ENCODE measurements at regions not wholly inside any gene's neighbourhood (a gene's known extent, or its start where the extent isn't known, plus 50 kb on each side); places are given as distances from the start of the nearest gene placed in this dataset.

DNA sequence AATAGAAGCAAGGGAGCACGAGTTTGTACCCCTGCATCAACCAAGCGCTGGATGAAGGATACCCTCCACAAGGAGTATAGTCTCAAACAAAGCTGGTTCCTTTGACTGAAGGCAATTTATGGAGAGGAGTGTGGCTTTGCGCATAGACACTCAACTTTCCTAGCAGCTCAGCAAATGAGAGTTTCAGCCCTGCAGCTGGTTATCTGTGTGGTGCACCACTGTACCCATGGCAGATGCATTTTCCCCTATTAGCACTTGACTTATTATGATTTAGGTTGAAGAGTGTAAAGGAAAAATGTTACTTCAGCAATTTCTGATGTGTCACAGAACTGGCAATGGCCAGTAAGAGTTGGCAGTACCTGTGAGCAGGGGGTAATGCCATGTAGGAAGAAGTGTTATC lies 440.1 kb upstream of the LINC00305 start:
- peaks cover 4% of the 10 kb centered on the region for H3K4me1 ChIP-seq (ENCODE audit: control insufficient read depth, low read depth, low read length)
- H3K27me3 ChIP-seq (ENCODE audit: control insufficient read depth, insufficient read depth, low read length) = no peaks in the 10 kb centered on the region
- H3K4me3 ChIP-seq (ENCODE audit: low read length) = no peak overlapping the region
- no peak overlapping the region for H3K27ac ChIP-seq (ENCODE audit: low read length)
- no peak overlapping the region for H3K9ac ChIP-seq (ENCODE audit: low read length)
- no peaks in the 10 kb centered on the region for H3K36me3 ChIP-seq (ENCODE audit: control insufficient read depth, low read depth, low read length)
- no peaks in the 10 kb centered on the region for H3K9me3 ChIP-seq (ENCODE audit: control insufficient read depth, low read depth, low read length)

DNA sequence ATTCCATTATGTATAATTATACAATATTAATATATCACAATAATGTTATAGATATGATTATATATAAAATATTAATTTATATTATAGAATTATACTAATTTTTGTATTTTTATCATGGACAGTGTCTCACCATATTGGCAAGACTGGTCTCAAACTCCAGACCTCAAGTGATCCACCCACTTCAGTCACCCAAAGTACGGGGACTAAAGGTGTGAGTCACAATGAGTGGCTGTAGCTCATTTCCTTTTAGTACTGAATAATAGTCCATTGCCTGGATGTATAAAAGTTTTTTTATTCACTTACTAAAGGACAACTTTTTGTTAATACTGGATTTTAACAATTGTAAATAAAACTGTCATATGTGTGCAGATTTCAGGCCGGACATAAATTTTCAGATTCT lies 417.6 kb upstream of the LINC00305 start:
- Histone ChIP-seq H3K27ac (ENCODE audit: low read length) (no peak overlapping the region), H3K9me3 (ENCODE audit: control insufficient read depth, low read depth, low read length) (peaks cover 17% of the 10 kb centered on the region), H3K9ac (ENCODE audit: low read length) (no peak overlapping the region), H3K27me3 (ENCODE audit: control insufficient read depth, insufficient read depth, low read length) (no peaks in the 10 kb centered on the region), H3K36me3 (ENCODE audit: control insufficient read depth, low read depth, low read length) (no peaks in the 10 kb centered on the region), H3K4me1 (ENCODE audit: control insufficient read depth, low read depth, low read length) (no peaks in the 10 kb centered on the region), H3K4me3 (ENCODE audit: low read length) (no peak overlapping the region)

DNA sequence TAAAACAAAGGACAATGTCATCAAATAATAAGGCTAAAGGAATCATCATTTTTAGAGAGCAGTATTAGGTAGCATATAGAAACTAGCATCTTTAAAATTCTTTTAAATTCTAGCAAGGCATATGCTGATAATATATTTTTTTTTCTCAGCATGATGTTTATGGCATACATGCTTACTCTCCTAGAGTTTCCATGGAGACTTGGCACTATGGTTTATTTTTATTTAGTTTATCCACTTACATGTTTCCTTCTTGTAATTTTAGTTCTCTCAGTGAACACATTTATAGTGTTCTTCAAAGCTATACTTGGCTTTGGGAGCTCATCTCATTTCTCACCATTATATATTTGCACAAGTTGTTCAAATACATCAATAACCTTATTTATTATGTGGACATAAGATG lies 413.8 kb upstream of the LINC00305 start:
- Histone ChIP-seq H3K9ac (ENCODE audit: low read length) (no peak overlapping the region), H3K36me3 (ENCODE audit: control insufficient read depth, low read depth, low read length) (no peaks in the 10 kb centered on the region), H3K9me3 (ENCODE audit: control insufficient read depth, low read depth, low read length) (peaks cover 8% of the 10 kb centered on the region), H3K4me1 (ENCODE audit: control insufficient read depth, low read depth, low read length) (no peaks in the 10 kb centered on the region), H3K4me3 (ENCODE audit: low read length) (no peak overlapping the region), H3K27me3 (ENCODE audit: control insufficient read depth, insufficient read depth, low read length) (no peaks in the 10 kb centered on the region), H3K27ac (ENCODE audit: low read length) (no peak overlapping the region)

DNA sequence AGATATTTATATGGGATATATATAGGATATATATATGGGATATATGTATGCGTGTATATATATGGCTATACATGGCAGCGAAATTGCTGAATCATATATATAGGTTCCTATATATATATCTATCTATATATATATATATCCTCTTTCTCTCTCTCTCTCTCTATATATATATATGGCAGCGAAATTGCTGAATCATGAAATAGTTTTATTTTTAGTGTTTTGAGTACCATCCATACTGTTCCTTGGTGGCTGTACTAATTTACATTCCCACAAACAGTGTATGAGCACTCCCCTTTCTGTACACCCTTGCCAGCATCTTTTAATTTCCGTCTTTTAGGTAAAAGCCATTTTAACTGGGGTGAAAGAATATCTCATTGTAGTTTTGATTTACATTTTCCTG lies 397.6 kb upstream of the LINC00305 start:
- no peaks in the 10 kb centered on the region for H3K36me3 ChIP-seq (ENCODE audit: control insufficient read depth, low read depth, low read length)
- no peaks in the 10 kb centered on the region for H3K9me3 ChIP-seq (ENCODE audit: control insufficient read depth, low read depth, low read length)
- H3K27ac ChIP-seq (ENCODE audit: low read length) = no peak overlapping the region
- H3K27me3 ChIP-seq (ENCODE audit: control insufficient read depth, insufficient read depth, low read length) = no peaks in the 10 kb centered on the region
- no peak overlapping the region for H3K9ac ChIP-seq (ENCODE audit: low read length)
- H3K4me3 ChIP-seq (ENCODE audit: low read length) = no peak overlapping the region
- H3K4me1 ChIP-seq (ENCODE audit: control insufficient read depth, low read depth, low read length) = no peaks in the 10 kb centered on the region

DNA sequence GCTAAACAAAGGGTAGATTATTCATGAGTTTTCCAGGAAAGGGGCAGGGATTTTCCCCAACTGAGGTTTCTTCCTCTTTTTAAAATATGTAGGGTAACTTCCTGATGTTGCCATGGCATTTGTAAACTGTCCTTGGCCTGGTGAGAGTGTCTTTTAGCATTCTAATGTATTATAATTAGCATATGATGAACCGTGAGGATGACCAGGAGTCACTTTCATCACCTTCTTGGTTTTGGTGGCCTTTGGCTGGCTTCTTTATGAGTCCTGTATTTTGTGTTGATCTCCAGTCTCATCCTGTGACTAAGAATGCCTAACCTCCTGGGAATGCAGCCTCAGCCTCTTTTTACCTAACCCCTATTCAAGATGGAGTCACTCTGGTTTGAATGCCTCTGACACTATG lies 391.0 kb upstream of the LINC00305 start:
- Histone ChIP-seq H3K27me3 (ENCODE audit: control insufficient read depth, insufficient read depth, low read length) (no peaks in the 10 kb centered on the region), H3K27ac (ENCODE audit: low read length) (no peak overlapping the region), H3K4me1 (ENCODE audit: control insufficient read depth, low read depth, low read length) (peaks cover 14% of the 10 kb centered on the region), H3K9ac (ENCODE audit: low read length) (no peak overlapping the region), H3K4me3 (ENCODE audit: low read length) (no peak overlapping the region), H3K36me3 (ENCODE audit: control insufficient read depth, low read depth, low read length) (no peaks in the 10 kb centered on the region), H3K9me3 (ENCODE audit: control insufficient read depth, low read depth, low read length) (no peaks in the 10 kb centered on the region)

DNA sequence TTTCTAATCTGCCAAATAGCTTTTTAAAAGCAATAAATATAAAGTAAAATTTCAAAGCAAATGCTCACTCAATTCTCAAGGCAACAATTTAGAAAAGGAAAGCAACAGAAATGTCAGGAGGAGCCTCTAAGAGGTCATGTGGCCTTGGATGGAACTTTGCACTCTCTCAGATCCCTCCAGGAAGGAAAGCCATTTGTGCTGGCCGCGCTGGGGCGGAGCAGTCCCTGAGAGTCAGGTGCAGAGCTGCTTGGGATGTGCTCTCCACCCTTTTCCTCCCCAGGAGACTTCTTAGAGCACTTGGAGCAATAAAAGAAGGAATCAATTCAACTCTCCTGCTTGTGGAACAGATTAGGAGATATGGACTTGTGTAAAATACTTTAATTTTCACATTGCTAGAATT lies 379.8 kb upstream of the LINC00305 start:
- Histone ChIP-seq H3K4me3 (ENCODE audit: low read length) (no peak overlapping the region), H3K36me3 (ENCODE audit: control insufficient read depth, low read depth, low read length) (no peaks in the 10 kb centered on the region), H3K27ac (ENCODE audit: low read length) (no peak overlapping the region), H3K4me1 (ENCODE audit: control insufficient read depth, low read depth, low read length) (no peaks in the 10 kb centered on the region), H3K9me3 (ENCODE audit: control insufficient read depth, low read depth, low read length) (peaks cover 3% of the 10 kb centered on the region), H3K27me3 (ENCODE audit: control insufficient read depth, insufficient read depth, low read length) (no peaks in the 10 kb centered on the region), H3K9ac (ENCODE audit: low read length) (no peak overlapping the region)

DNA sequence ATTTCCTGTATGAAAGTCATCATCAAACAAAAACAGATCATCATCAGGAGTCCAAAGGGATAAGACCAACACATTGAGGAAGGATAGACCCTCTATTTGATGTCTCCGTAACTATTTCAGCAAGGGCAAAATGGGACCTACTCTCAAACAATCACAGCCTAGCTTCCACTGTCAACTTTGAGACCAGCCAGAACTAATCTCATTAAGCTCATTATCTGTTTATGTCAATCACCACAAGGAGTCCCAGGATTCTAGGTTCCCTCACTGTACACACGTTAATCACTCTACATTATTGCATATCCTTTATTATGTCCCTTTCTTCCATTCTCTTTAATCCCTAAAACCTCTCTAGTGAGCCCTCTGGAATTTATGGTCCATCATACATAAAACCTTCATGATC lies 370.3 kb upstream of the LINC00305 start:
- Histone ChIP-seq H3K27ac (ENCODE audit: low read length) (no peak overlapping the region), H3K4me1 (ENCODE audit: control insufficient read depth, low read depth, low read length) (no peaks in the 10 kb centered on the region), H3K36me3 (ENCODE audit: control insufficient read depth, low read depth, low read length) (no peaks in the 10 kb centered on the region), H3K27me3 (ENCODE audit: control insufficient read depth, insufficient read depth, low read length) (no peaks in the 10 kb centered on the region), H3K9me3 (ENCODE audit: control insufficient read depth, low read depth, low read length) (no peaks in the 10 kb centered on the region), H3K4me3 (ENCODE audit: low read length) (no peak overlapping the region), H3K9ac (ENCODE audit: low read length) (no peak overlapping the region)

DNA sequence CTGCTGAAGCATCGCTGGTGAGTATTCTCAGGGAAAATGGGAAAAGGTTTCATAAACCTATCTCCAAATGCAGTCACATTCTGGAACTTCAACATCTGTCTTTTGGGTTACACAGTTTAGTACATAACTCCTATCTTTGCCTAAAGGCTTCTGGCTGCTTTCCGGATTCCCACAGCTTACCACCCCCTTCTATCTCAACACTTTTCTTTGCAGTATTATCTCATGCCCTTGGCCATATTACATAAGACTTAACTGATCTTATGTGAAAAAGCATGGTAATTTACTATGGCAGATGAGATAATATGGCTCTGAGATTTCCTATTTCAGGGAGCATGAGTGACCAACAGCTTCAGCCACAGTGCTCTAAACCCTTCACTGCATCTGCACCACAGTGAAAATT lies 369.3 kb upstream of the LINC00305 start:
- H3K27ac ChIP-seq (ENCODE audit: low read length) = no peak overlapping the region
- no peaks in the 10 kb centered on the region for H3K27me3 ChIP-seq (ENCODE audit: control insufficient read depth, insufficient read depth, low read length)
- H3K9me3 ChIP-seq (ENCODE audit: control insufficient read depth, low read depth, low read length) = no peaks in the 10 kb centered on the region
- H3K4me3 ChIP-seq (ENCODE audit: low read length) = no peak overlapping the region
- H3K4me1 ChIP-seq (ENCODE audit: control insufficient read depth, low read depth, low read length) = no peaks in the 10 kb centered on the region
- no peak overlapping the region for H3K9ac ChIP-seq (ENCODE audit: low read length)
- no peaks in the 10 kb centered on the region for H3K36me3 ChIP-seq (ENCODE audit: control insufficient read depth, low read depth, low read length)

DNA sequence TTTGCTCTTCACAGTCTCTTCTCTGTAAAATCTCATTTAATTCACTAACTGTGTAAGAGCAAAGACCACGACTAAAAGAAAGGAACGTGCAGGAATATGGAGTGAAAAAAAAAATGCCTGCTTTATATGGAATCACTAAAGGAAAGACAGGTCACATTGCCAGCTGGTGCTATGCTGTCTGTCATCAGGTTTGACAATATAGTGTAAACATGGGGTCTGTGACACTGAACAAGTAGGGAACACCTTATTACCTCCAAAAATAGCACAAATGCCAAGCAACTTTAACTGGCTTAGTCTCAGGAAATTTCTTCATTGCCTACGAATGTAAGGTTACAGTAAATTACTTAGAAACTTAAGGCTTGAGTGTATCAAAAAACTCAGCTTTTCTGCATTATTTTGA lies 364.5 kb upstream of the LINC00305 start:
- H3K4me1 ChIP-seq (ENCODE audit: control insufficient read depth, low read depth, low read length) = no peaks in the 10 kb centered on the region
- H3K9ac ChIP-seq (ENCODE audit: low read length) = no peak overlapping the region
- H3K27ac ChIP-seq (ENCODE audit: low read length) = no peak overlapping the region
- H3K9me3 ChIP-seq (ENCODE audit: control insufficient read depth, low read depth, low read length) = no peaks in the 10 kb centered on the region
- no peaks in the 10 kb centered on the region for H3K27me3 ChIP-seq (ENCODE audit: control insufficient read depth, insufficient read depth, low read length)
- H3K4me3 ChIP-seq (ENCODE audit: low read length) = no peak overlapping the region
- no peaks in the 10 kb centered on the region for H3K36me3 ChIP-seq (ENCODE audit: control insufficient read depth, low read depth, low read length)

DNA sequence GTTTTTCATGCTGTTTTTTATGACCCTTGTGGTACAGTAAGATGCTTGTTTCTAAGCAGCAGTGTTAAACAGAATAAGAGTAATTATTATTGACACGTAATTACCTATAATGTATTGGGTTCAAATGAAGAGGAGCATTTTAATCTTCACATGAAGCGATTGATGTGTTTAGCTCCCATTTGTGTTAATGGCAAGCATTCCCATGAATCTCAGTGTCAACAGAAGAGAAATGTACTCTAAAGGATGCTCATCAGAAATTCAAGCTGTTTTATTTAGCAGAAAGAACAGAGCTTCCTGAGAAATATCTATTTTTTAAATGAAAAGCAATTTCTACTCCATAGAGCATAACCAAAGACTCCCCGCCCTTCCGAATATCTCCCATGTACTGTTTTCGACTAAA lies 341.3 kb upstream of the LINC00305 start:
- H3K36me3 ChIP-seq (ENCODE audit: control insufficient read depth, low read depth, low read length) = no peaks in the 10 kb centered on the region
- H3K27me3 ChIP-seq (ENCODE audit: control insufficient read depth, insufficient read depth, low read length) = no peaks in the 10 kb centered on the region
- no peaks in the 10 kb centered on the region for H3K9me3 ChIP-seq (ENCODE audit: control insufficient read depth, low read depth, low read length)
- no peak overlapping the region for H3K9ac ChIP-seq (ENCODE audit: low read length)
- H3K4me1 ChIP-seq (ENCODE audit: control insufficient read depth, low read depth, low read length) = no peaks in the 10 kb centered on the region
- H3K4me3 ChIP-seq (ENCODE audit: low read length) = no peak overlapping the region
- H3K27ac ChIP-seq (ENCODE audit: low read length) = no peak overlapping the region

DNA sequence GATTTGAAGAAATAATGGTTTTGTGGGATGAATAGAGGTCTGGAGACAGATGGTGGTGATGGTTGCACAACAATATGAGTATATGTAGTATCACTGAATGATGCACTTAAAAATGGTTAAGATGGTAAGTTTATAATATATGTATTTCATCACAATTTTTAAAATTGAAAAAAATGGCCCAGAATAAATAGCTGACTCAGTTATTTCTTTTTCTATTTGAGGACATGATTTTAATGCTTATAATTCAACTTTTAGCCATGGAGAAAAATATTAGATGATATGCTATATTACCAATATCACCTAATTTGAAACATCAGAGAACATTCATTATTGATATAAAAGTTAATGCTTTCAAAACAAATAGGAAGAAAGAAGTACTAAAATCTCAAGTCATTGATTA lies 339.8 kb upstream of the LINC00305 start:
- no peak overlapping the region for H3K27ac ChIP-seq (ENCODE audit: low read length)
- H3K9me3 ChIP-seq (ENCODE audit: control insufficient read depth, low read depth, low read length) = no peaks in the 10 kb centered on the region
- no peak overlapping the region for H3K9ac ChIP-seq (ENCODE audit: low read length)
- H3K27me3 ChIP-seq (ENCODE audit: control insufficient read depth, insufficient read depth, low read length) = no peaks in the 10 kb centered on the region
- no peak overlapping the region for H3K4me3 ChIP-seq (ENCODE audit: low read length)
- H3K36me3 ChIP-seq (ENCODE audit: control insufficient read depth, low read depth, low read length) = no peaks in the 10 kb centered on the region
- no peaks in the 10 kb centered on the region for H3K4me1 ChIP-seq (ENCODE audit: control insufficient read depth, low read depth, low read length)

DNA sequence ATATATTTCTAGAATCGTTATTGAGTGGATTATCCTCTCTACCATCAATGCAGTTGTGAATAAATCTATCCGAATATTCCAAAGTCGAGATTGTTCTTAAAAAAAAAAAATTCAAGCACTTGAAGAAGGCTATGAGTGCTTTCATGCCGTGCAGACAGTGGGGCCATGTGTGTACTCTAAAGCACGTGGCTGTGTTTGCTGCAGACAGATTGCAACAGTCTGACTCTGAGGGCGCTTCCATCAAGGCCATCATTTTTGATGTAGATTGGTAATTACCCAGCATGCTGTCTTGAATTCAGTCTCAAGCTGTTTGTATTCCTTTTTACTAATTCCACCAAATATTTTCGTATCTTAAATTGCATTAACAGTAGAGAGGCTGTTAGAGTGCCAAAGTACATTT lies 325.9 kb upstream of the LINC00305 start:
- Histone ChIP-seq H3K27me3 (ENCODE audit: control insufficient read depth, insufficient read depth, low read length) (no peaks in the 10 kb centered on the region), H3K4me3 (ENCODE audit: low read length) (no peak overlapping the region), H3K4me1 (ENCODE audit: control insufficient read depth, low read depth, low read length) (no peaks in the 10 kb centered on the region), H3K27ac (ENCODE audit: low read length) (no peak overlapping the region), H3K9me3 (ENCODE audit: control insufficient read depth, low read depth, low read length) (no peaks in the 10 kb centered on the region), H3K36me3 (ENCODE audit: control insufficient read depth, low read depth, low read length) (no peaks in the 10 kb centered on the region), H3K9ac (ENCODE audit: low read length) (no peak overlapping the region)

DNA sequence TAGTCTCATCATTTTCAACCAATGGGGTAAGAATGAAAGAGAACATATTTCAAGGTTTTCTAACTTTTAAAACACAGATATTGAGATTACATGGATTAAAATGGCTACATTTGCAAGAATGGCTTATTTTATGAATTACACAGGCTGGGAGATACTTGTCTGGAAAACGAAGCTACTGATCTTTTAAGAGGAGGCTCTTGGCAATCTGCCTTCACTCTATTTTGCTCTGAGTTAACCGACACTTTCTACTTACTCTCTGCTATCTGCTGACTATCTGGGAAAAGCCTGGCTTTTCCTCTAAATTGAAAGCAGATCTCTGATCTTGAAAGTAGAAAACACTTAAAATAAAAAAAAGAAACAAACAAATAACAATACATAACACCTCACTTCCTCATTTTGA lies 325.4 kb upstream of the LINC00305 start:
- H3K27ac ChIP-seq (ENCODE audit: low read length) = no peak overlapping the region

More for the DNA sequence above, 325.4 kb upstream of the LINC00305 start:
- no peak overlapping the region for H3K9ac ChIP-seq (ENCODE audit: low read length)
- H3K4me3 ChIP-seq (ENCODE audit: low read length) = no peak overlapping the region
- H3K4me1 ChIP-seq (ENCODE audit: control insufficient read depth, low read depth, low read length) = no peaks in the 10 kb centered on the region
- H3K36me3 ChIP-seq (ENCODE audit: control insufficient read depth, low read depth, low read length) = no peaks in the 10 kb centered on the region
- no peaks in the 10 kb centered on the region for H3K9me3 ChIP-seq (ENCODE audit: control insufficient read depth, low read depth, low read length)
- H3K27me3 ChIP-seq (ENCODE audit: control insufficient read depth, insufficient read depth, low read length) = no peaks in the 10 kb centered on the region
